ENCODE measurements at regions not wholly inside any gene's neighbourhood (a gene's known extent, or its start where the extent isn't known, plus 50 kb on each side); places are given as distances from the start of the nearest gene placed in this dataset.

DNA sequence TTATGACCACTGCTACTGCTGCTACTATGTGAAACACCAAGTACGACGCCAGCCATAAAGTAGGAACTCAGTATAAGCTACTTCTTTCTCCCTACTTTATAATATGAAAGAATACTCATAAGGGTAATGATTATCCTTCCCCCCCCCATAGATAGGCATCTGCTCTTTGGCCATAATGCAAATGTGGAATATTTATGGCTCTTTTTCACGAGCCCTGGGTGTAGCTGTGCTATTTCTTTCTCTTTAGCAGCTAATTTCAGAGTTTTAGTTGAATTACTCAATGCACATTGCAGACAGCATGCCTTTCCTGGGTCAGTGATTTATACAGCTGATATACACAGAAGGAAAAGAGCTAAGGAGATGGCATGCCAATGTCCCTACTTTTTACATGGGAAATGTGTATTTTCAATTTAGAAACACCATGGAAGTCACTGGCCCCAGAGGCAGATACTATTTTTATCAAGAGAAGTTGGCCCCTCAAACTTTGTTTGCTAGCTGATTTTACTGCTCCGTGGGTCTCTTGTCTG is 234.1 kb upstream of the KIAA1217 start:
- TF ChIP-seq, protein P1, sequence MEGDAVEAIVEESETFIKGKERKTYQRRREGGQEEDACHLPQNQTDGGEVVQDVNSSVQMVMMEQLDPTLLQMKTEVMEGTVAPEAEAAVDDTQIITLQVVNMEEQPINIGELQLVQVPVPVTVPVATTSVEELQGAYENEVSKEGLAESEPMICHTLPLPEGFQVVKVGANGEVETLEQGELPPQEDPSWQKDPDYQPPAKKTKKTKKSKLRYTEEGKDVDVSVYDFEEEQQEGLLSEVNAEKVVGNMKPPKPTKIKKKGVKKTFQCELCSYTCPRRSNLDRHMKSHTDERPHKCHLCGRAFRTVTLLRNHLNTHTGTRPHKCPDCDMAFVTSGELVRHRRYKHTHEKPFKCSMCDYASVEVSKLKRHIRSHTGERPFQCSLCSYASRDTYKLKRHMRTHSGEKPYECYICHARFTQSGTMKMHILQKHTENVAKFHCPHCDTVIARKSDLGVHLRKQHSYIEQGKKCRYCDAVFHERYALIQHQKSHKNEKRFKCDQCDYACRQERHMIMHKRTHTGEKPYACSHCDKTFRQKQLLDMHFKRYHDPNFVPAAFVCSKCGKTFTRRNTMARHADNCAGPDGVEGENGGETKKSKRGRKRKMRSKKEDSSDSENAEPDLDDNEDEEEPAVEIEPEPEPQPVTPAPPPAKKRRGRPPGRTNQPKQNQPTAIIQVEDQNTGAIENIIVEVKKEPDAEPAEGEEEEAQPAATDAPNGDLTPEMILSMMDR (IDR thresholded peaks at IDR 0.05): no peak
- TF ChIP-seq POLR2A (IDR thresholded peaks at IDR 0.05) (no peak), EP300 (IDR thresholded peaks at IDR 0.05) (no peak), POLR2AphosphoS5 (IDR thresholded peaks at IDR 0.05) (no peak)
